Osteoblast (primary cell): ENCODE measurements at regions not wholly inside any gene's neighbourhood (a gene's known extent, or its start where the extent isn't known, plus 50 kb on each side); places are given as distances from the start of the nearest gene placed in this dataset.
A peak's percentile ranks its signal among the peaks of the same experiment; 100 is the strongest.

Source experiments
- DNase-seq: peaks from one replicate; pipeline ENCODE4 v3.0.0; 2011; ENCODE audit warnings: low spot score, mixed read lengths; ENCODE audit not compliant: insufficient read length; ENCODE audit errors: missing footprints
- H2AFZ ChIP-seq: 2 replicates; pipeline ENCODE4 v1.6.0; 2011; ENCODE audit warnings: mild to moderate bottlenecking, low read length
- H3K27ac ChIP-seq: 2 replicates; pipeline ENCODE4 v1.5.1; 2011; ENCODE audit warnings: mild to moderate bottlenecking, low read depth, low read length, moderate library complexity
- H3K27me3 ChIP-seq: 2 replicates; pipeline ENCODE4 v1.6.0; 2012; ENCODE audit warnings: mild to moderate bottlenecking, control low read depth, inconsistent platforms, low read length, moderate library complexity; ENCODE audit not compliant: insufficient read depth
- H3K36me3 ChIP-seq: 2 replicates; pipeline ENCODE4 v1.5.1; 2011; ENCODE audit warnings: mild to moderate bottlenecking, low read length, control low read depth, moderate library complexity; ENCODE audit not compliant: insufficient read depth
- H3K4me1 ChIP-seq: 2 replicates; pipeline ENCODE4 v1.5.1; 2011; ENCODE audit warnings: mild to moderate bottlenecking, low read length, control low read depth, moderate library complexity; ENCODE audit not compliant: insufficient read depth
- H3K4me2 ChIP-seq: 2 replicates; pipeline ENCODE4 v1.6.0; 2011; ENCODE audit warnings: mild to moderate bottlenecking, low read length; ENCODE audit not compliant: insufficient read depth
- H3K4me3 ChIP-seq: fragments of 200-600 bp; sonication (generic); 3 replicates; pipeline ENCODE4 v1.5.1; 2012; ENCODE audit warnings: mild to moderate bottlenecking, low read length, inconsistent platforms; ENCODE audit not compliant: insufficient read depth
- H3K79me2 ChIP-seq: 2 replicates; pipeline ENCODE4 v1.6.0; 2012; ENCODE audit warnings: mild to moderate bottlenecking, low read length, control low read depth, inconsistent platforms; ENCODE audit not compliant: insufficient read depth
- H3K9me3 ChIP-seq: 2 replicates; pipeline ENCODE4 v1.5.1; 2011; ENCODE audit warnings: low read depth, low read length, control low read depth
- H4K20me1 ChIP-seq: 2 replicates; pipeline ENCODE4 v1.6.0; 2012; ENCODE audit warnings: mild to moderate bottlenecking, low read length, control low read depth; ENCODE audit not compliant: insufficient read depth
- CTCF ChIP-seq: IDR thresholded peaks from 2 replicates; pipeline ENCODE4 v1.5.1; 2011; ENCODE audit warnings: mild to moderate bottlenecking, low read depth, low read length, moderate library complexity; ENCODE audit errors: extremely low read depth

GRCh38 chr13:27853861-27854260 is 61.6 kb downstream of the GSX1 start:
- no peak for TF ChIP-seq CTCF
- peak; percentile 90 for DNase-seq

GRCh38 chr13:27854606-27855005 is 62.3 kb downstream of the GSX1 start:
- Histone ChIP-seq H3K4me2 (peak overlapping the region; percentile 46), H3K9me3 (no peaks in the 10 kb centered on the region), H3K4me1 (peaks cover 13% of the 10 kb centered on the region), H3K27ac (no peak overlapping the region), H4K20me1 (no peaks in the 10 kb centered on the region), H3K27me3 (peaks cover 36% of the 10 kb centered on the region), H3K4me3 (no peak overlapping the region), H3K79me2 (no peaks in the 10 kb centered on the region), H3K36me3 (no peaks in the 10 kb centered on the region), H2AFZ (no peak overlapping the region)
- TF ChIP-seq CTCF = no peak
- peak; percentile 48 for DNase-seq

More at GRCh38 chr13:27853861-27854260, 61.6 kb downstream of the GSX1 start:
- Histone ChIP-seq H3K27ac (no peak overlapping the region), H3K4me3 (no peak overlapping the region), H4K20me1 (no peaks in the 10 kb centered on the region), H3K4me2 (peak overlapping the region; percentile 46), H2AFZ (no peak overlapping the region), H3K79me2 (no peaks in the 10 kb centered on the region), H3K9me3 (no peaks in the 10 kb centered on the region), H3K4me1 (peaks cover 13% of the 10 kb centered on the region), H3K27me3 (peaks cover 30% of the 10 kb centered on the region), H3K36me3 (no peaks in the 10 kb centered on the region)

- no peak overlapping the region for H2AFZ ChIP-seq
- TF ChIP-seq CTCF = no peak
- H3K79me2 ChIP-seq = no peaks in the 10 kb centered on the region
- H3K4me1 ChIP-seq = peaks cover 13% of the 10 kb centered on the region
- DNase-seq = peak; percentile 67
- H3K4me2 ChIP-seq = no peak overlapping the region
- H3K9me3 ChIP-seq = no peaks in the 10 kb centered on the region
- H3K4me3 ChIP-seq = no peak overlapping the region
- H4K20me1 ChIP-seq = no peaks in the 10 kb centered on the region
- no peak overlapping the region for H3K27ac ChIP-seq
- H3K36me3 ChIP-seq = no peaks in the 10 kb centered on the region
- peaks cover 39% of the 10 kb centered on the region for H3K27me3 ChIP-seq
Observed at GRCh38 chr13:27855381-27855780, 63.1 kb downstream of the GSX1 start.

GRCh38 chr13:27857282-27857681 is 62.5 kb upstream of the PDX1 start:
- Histone ChIP-seq H3K4me3 (no peak overlapping the region), H3K36me3 (no peaks in the 10 kb centered on the region), H3K4me1 (peaks cover 13% of the 10 kb centered on the region), H2AFZ (no peak overlapping the region), H3K27ac (no peak overlapping the region), H3K27me3 (peaks cover 41% of the 10 kb centered on the region), H3K9me3 (no peaks in the 10 kb centered on the region), H4K20me1 (no peaks in the 10 kb centered on the region), H3K79me2 (no peaks in the 10 kb centered on the region), H3K4me2 (no peak overlapping the region)
- no peak for DNase-seq
- TF ChIP-seq CTCF = no peak
